Spleen (tissue), 11 donors: ENCODE measurements at regions not wholly inside any gene's neighbourhood (a gene's known extent, or its start where the extent isn't known, plus 50 kb on each side); places are given as distances from the start of the nearest gene placed in this dataset.
A peak's percentile ranks its signal among the peaks of the same experiment; 100 is the strongest.

Source experiments
- DNase-seq: peaks from one replicate; pipeline ENCODE4 v3.0.0-alpha.2; 2020
- H3K27ac ChIP-seq, 8 donors: fragments of 200-600 bp; sonication (generic) in 7 of 8; 1 replicate in 4 of 8; 2 replicates in 4 of 8; pipeline versions ENCODE4 v1.5.0 to v1.8.0; 2016 to 2021; ENCODE audit warnings: inconsistent platforms in 4 of 8, mild to moderate bottlenecking in 4 of 8, moderate library complexity in 1 of 8
- H3K27me3 ChIP-seq, 7 donors: fragments of 200-600 bp; sonication (generic) in 6 of 7; replicated peaks in 1 of 7; 1 replicate in 4 of 7; 2 replicates in 3 of 7; pipeline versions ENCODE4 v1.5.0 to v1.8.0; 2016 to 2021; ENCODE audit warnings: inconsistent platforms in 3 of 7, mild to moderate bottlenecking in 1 of 7
- H3K36me3 ChIP-seq, 6 donors: fragments of 200-600 bp; sonication (generic) in 5 of 6; 1 replicate in 4 of 6; 2 replicates in 2 of 6; pipeline versions ENCODE4 v1.5.0 to v1.8.0; 2016 to 2021; ENCODE audit warnings: inconsistent platforms in 2 of 6
- H3K4me1 ChIP-seq, 6 donors: fragments of 200-600 bp; sonication (generic) in 5 of 6; 1 replicate in 3 of 6; 2 replicates in 3 of 6; pipeline versions ENCODE4 v1.5.0 to v1.8.0; 2016 to 2021; ENCODE audit warnings: inconsistent platforms in 3 of 6
- H3K4me3 ChIP-seq, 8 donors: fragments of 200-600 bp; sonication (generic) in 7 of 8; 1 replicate in 4 of 8; 2 replicates in 4 of 8; pipeline versions ENCODE4 v1.5.0 to v1.8.0; 2016 to 2021; ENCODE audit warnings: inconsistent platforms in 4 of 8, mild to moderate bottlenecking in 4 of 8, moderate library complexity in 2 of 8
- H3K9me3 ChIP-seq, 8 donors: fragments of 200-600 bp; sonication (generic) in 7 of 8; 1 replicate in 4 of 8; 2 replicates in 4 of 8; pipeline versions ENCODE4 v1.5.0 to v1.8.0; 2016 to 2021; ENCODE audit warnings: inconsistent platforms in 4 of 8
- POLR2A ChIP-seq, 3 donors: fragments of 450-650 bp; IDR thresholded peaks; one replicate each; pipeline ENCODE4 v1.5.1; 2017; ENCODE audit warnings: antibody characterized with exemption in 3 of 3, mild to moderate bottlenecking in 1 of 3
- POLR2AphosphoS5 ChIP-seq, 3 donors: sonication (generic); formaldehyde crosslinking; IDR thresholded peaks; one replicate each; pipeline ENCODE4 v1.5.1; 2017; ENCODE audit warnings: antibody characterized with exemption in 3 of 3
- WGBS, 5 donors: extraction: QIAGEN DNeasy Blood & Tissue Kit in 3 of 5; methylation state at CpG; one replicate each; pipeline versions ENCODE4 v1.1.5 to v1.1.7; 2013 to 2018; 5-methylcytosine and 5-hydroxymethylcytosine counted together
- intact Hi-C: fragments of 100-400 bp; cut with DNase I; formaldehyde crosslinking; loops from one replicate; pipeline ENCODE4 v1.15.0; 2023; ENCODE audit warnings: low total_unique reads
- TF ChIP-seq, protein P1 (sequence below), 11 experiments: fragments of 200-600 bp in 7 of 11; fragments of 450-650 bp in 4 of 11; sonication (generic) in 4 of 11; IDR thresholded peaks in 8 of 11; conservative IDR thresholded peaks in 3 of 11; 1 replicate in 7 of 11; 2 replicates in 4 of 11; pipeline versions ENCODE4 v1.4.0 to v1.8.0; 2016 to 2021; ENCODE audit warnings: antibody characterized with exemption in 11 of 11, inconsistent platforms in 4 of 11, mild to moderate bottlenecking in 1 of 11
- donor health status: healthy with polysubstance abuse.
- donor health status: DM: no; HTN: no; CAD: no; lungs with moderate emphysema.
- donor health status: DM: no; HTN: no; CAD: no.
- donor health status: Bipolar disorder and iron deficiency.
- donor health status: healthy.
- donor health status: DM: no; HTN: no; CAD: no.
- donor health status: DM: yes; HTN: yes; CAD: no.

GRCh38 chrX:40928076-40928475, 157.2 kb upstream of the USP9X start:
- no peak for DNase-seq

DNA sequence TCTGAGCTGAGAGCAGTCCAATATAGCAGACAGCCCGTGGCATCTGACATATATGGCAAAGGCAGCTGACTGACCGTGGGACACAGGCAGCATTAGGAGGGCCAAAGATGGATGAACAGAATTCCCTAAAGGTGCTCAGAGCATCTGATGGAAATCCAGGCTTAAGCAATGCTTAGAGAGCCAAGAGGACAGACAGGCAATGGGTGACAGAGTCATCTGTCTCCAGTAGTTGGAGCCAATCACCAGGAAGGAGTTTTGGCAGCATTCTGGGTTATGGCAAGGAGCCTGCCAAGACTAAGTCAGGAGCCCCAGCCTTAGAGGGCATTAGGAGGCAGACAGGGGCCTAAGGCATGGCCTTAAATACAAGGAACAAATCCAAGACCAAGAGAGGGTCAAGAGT, 153.3 kb upstream of the USP9X start:
- no peak overlapping the region for H3K4me3 ChIP-seq
- intact Hi-C loops, result no loop called here
- DNase-seq, result no peak
- H3K9me3 ChIP-seq, result peaks cover 0 to 18% (median 4%) of the 10 kb centered on the region in 8 donors
- H3K4me1 ChIP-seq, result peaks cover 0 to 23% (median 7%) of the 10 kb centered on the region in 6 donors
- no peaks in the 10 kb centered on the region for H3K27me3 ChIP-seq
- 83 to 97% (median 93%) methylated on average over 2 of the region's 2 CpGs for WGBS, 5 donors
- peak overlapping the region in 2 of 8 donors; percentile 74 to 78 for H3K27ac ChIP-seq
- no peaks in the 10 kb centered on the region for H3K36me3 ChIP-seq
- TF ChIP-seq, protein P1, sequence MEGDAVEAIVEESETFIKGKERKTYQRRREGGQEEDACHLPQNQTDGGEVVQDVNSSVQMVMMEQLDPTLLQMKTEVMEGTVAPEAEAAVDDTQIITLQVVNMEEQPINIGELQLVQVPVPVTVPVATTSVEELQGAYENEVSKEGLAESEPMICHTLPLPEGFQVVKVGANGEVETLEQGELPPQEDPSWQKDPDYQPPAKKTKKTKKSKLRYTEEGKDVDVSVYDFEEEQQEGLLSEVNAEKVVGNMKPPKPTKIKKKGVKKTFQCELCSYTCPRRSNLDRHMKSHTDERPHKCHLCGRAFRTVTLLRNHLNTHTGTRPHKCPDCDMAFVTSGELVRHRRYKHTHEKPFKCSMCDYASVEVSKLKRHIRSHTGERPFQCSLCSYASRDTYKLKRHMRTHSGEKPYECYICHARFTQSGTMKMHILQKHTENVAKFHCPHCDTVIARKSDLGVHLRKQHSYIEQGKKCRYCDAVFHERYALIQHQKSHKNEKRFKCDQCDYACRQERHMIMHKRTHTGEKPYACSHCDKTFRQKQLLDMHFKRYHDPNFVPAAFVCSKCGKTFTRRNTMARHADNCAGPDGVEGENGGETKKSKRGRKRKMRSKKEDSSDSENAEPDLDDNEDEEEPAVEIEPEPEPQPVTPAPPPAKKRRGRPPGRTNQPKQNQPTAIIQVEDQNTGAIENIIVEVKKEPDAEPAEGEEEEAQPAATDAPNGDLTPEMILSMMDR (IDR thresholded peaks at IDR 0.05 in 8 of 11, conservative IDR thresholded peaks at IDR 0.05 in 3 of 11), result no peak
- TF ChIP-seq POLR2A (IDR thresholded peaks at IDR 0.05) (no peak), POLR2AphosphoS5 (IDR thresholded peaks at IDR 0.05) (no peak)

More at GRCh38 chrX:40928076-40928475, 157.2 kb upstream of the USP9X start:
- H3K27me3 ChIP-seq, result no peaks in the 10 kb centered on the region
- no peaks in the 10 kb centered on the region for H3K36me3 ChIP-seq
- TF ChIP-seq POLR2AphosphoS5 (IDR thresholded peaks at IDR 0.05) (no peak), POLR2A (IDR thresholded peaks at IDR 0.05) (no peak)
- no peak overlapping the region for H3K27ac ChIP-seq
- H3K9me3 ChIP-seq, result peaks cover 0 to 18% (median 4%) of the 10 kb centered on the region in 8 donors
- peaks cover 0 to 9% (median 4%) of the 10 kb centered on the region in 6 donors for H3K4me1 ChIP-seq
- no peak overlapping the region for H3K4me3 ChIP-seq
- intact Hi-C loops, result no loop called here

DNA sequence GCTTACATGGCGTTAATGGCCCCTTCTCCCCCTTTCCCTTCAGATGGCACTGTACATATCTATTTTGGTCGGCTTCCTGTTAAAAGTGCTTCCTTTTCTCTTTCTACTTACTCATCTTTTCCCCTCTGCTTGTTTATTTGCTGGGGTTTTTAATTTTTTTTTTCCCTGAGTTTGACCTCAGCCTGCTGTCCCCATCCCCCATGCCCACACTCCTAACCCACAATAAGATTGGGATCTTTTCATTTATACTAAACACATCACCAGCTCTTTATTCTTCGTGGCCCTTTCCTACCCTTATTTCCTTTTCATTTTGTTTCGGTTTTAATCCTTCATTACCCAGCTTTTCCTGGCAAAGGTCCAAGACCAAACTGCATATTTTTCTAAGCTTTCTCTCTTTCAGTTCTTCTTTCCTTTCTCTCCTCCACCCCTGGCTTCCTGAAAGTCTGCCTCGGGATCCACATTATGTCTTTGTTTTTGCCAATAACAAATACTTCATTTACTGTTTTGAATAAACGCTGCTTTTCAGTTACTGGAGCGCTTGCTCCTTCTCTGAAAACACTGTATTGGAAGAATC, 152.0 kb upstream of the USP9X start:
- peak overlapping the region in 7 of 8 donors; percentile 33 to 78 (median 70) for H3K27ac ChIP-seq
- H3K4me1 ChIP-seq, result peaks cover 0 to 23% (median 7%) of the 10 kb centered on the region in 6 donors
- peaks cover 0 to 8% (median 4%) of the 10 kb centered on the region in 8 donors for H3K9me3 ChIP-seq
- DNase-seq, result no peak
- WGBS, 5 donors, result 3 to 35% (median 8%) methylated on average over 7 of the region's 7 CpGs
- TF ChIP-seq POLR2AphosphoS5 (IDR thresholded peaks at IDR 0.05) (no peak), POLR2A (IDR thresholded peaks at IDR 0.05) (no peak)
- TF ChIP-seq, protein P1 (IDR thresholded peaks at IDR 0.05 in 8 of 11, conservative IDR thresholded peaks at IDR 0.05 in 3 of 11), result no peak
- peak overlapping the region in 3 of 8 donors; percentile 4 to 29 (median 22) for H3K4me3 ChIP-seq
- intact Hi-C loops, result no loop called here
- no peaks in the 10 kb centered on the region for H3K36me3 ChIP-seq
- no peaks in the 10 kb centered on the region for H3K27me3 ChIP-seq

DNA sequence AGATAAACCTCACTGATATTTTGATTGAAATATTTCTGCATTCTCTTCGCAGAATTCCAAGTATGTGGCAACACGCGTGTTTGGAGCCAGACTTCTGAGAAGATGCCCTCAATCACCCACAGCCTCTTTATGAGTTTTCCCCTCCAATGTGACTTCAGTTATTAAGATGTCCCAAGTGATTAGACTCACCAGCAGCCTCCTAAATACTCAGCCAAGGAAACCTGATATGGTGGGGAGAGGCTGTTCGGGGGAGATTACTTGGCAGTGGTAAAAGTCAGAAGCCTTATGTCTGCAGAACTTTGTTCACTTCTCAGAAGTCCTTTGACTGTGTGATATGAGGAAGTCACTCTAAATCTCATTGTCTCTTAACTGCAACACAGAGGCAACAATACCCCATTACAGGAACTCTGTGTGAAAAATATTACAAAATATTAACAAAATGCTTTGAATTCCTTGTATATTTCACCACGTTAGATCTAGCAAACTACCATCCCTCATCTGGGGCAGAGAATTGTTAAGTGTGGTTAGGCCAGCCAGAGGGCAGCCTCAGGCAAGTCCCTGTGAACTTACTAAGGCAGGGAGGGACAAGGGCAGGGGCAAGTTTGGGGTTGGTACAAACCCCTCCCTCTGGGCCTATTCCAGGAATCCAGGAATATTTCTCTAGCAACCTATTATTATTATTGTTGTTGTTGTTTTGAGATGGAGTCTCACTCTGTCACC, 151.4 kb upstream of the USP9X start:
- no peak for DNase-seq

More for the DNA sequence above, 151.4 kb upstream of the USP9X start:
- Histone ChIP-seq H3K4me1 (peaks cover 0 to 23% (median 7%) of the 10 kb centered on the region in 6 donors), H3K36me3 (no peaks in the 10 kb centered on the region), H3K4me3 (peak overlapping the region in 3 of 8 donors; percentile 4 to 29 (median 22)), H3K27me3 (no peaks in the 10 kb centered on the region), H3K9me3 (peaks cover 0 to 2% (median 0%) of the 10 kb centered on the region in 8 donors), H3K27ac (peak overlapping the region in 7 of 8 donors; percentile 33 to 78 (median 70))
- TF ChIP-seq POLR2AphosphoS5 (IDR thresholded peaks at IDR 0.05) (no peak), POLR2A (IDR thresholded peaks at IDR 0.05) (no peak)
- TF ChIP-seq, protein P1 (IDR thresholded peaks at IDR 0.05 in 8 of 11, conservative IDR thresholded peaks at IDR 0.05 in 3 of 11), result no peak
- WGBS, 5 donors, result 10 to 54% (median 17%) methylated on average over 5 of the region's 5 CpGs
- intact Hi-C loops, result no loop called here
